ENCODE measurements at regions not wholly inside any gene's neighbourhood (a gene's known extent, or its start where the extent isn't known, plus 50 kb on each side); places are given as distances from the start of the nearest gene placed in this dataset.

DNA sequence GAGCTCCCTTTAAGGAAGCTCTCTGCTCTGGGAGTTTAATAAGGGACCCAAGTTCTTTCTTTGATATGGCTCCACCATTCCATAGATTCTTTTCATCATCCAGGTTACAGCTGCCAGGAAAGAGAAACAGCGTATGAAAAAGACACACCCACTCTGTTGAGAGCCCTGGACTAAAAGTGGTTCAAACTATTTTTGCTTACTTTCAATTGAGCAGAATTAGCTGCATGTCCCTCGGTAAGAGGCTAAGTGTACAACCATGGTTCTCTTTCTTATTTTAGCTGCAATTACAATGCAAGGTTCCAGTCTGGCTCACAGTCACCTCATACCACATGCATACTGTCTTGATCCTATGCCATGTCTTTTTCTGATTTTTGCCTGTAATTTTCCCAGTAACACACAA, 1288.3 kb downstream of the NSUN3 start:
- TF ChIP-seq POLR2AphosphoS5 (IDR thresholded peaks at IDR 0.05; ENCODE audit: borderline replicate concordance, low read depth, low read length) (no peak), EZH2 (IDR thresholded peaks at IDR 0.05) (no peak)

Data from SK-N-MC (cell line).